Loucy (cell line): ENCODE measurements at regions not wholly inside any gene's neighbourhood (a gene's known extent, or its start where the extent isn't known, plus 50 kb on each side); places are given as distances from the start of the nearest gene placed in this dataset.

ENCODE experiments used
- H2AFZ ChIP-seq: fragments of 200-600 bp; sonication (generic); 2 replicates; pipeline ENCODE4 v1.6.0; 2016; ENCODE audit warnings: antibody characterized with exemption, mild to moderate bottlenecking, low read length, moderate library complexity
- H3F3A ChIP-seq: fragments of 200-600 bp; 2 replicates; pipeline ENCODE4 v1.6.0; 2016; ENCODE audit warnings: antibody characterized with exemption, low read depth, mild to moderate bottlenecking
- H3K27me3 ChIP-seq: fragments of 200-600 bp; sonication (generic); 2 replicates; pipeline ENCODE4 v1.6.1; 2014; ENCODE audit warnings: low read length, mild to moderate bottlenecking; ENCODE audit not compliant: insufficient read depth, poor library complexity, severe bottlenecking
- H3K36me3 ChIP-seq: fragments of 200-600 bp; sonication (generic); 2 replicates; pipeline ENCODE4 v1.6.1; 2016; ENCODE audit warnings: low read length; ENCODE audit not compliant: insufficient read depth
- H3K4me1 ChIP-seq: fragments of 200-600 bp; sonication (generic); 2 replicates; pipeline ENCODE4 v1.5.1; 2014; ENCODE audit warnings: low read length, mild to moderate bottlenecking; ENCODE audit not compliant: insufficient read depth, poor library complexity, severe bottlenecking
- H3K4me2 ChIP-seq: fragments of 200-600 bp; sonication (generic); 2 replicates; pipeline ENCODE4 v1.6.0; 2014; ENCODE audit warnings: antibody characterized with exemption, low read length, low read depth, mild to moderate bottlenecking; ENCODE audit not compliant: poor library complexity, severe bottlenecking
- H3K4me3 ChIP-seq: fragments of 200-600 bp; sonication (generic); 2 replicates; pipeline ENCODE4 v1.5.1; 2014; ENCODE audit warnings: low read length, mild to moderate bottlenecking, mixed read lengths; ENCODE audit not compliant: poor library complexity, severe bottlenecking
- H3K79me2 ChIP-seq: fragments of 200-600 bp; sonication (generic); 2 replicates; pipeline ENCODE4 v1.6.1; 2014; ENCODE audit warnings: low read length; ENCODE audit not compliant: insufficient read depth
- H3K9ac ChIP-seq: fragments of 200-600 bp; sonication (generic); 2 replicates; pipeline ENCODE4 v1.6.0; 2014; ENCODE audit warnings: mild to moderate bottlenecking, low read depth, low read length, moderate library complexity; ENCODE audit not compliant: poor library complexity, severe bottlenecking
- H3K9me2 ChIP-seq: fragments of 200-600 bp; sonication (generic); replicated peaks from 2 replicates; pipeline ENCODE4 v1.6.1; 2016; ENCODE audit warnings: low read depth, low read length, mixed read lengths
- H3K9me3 ChIP-seq: fragments of 200-600 bp; sonication (generic); 2 replicates; pipeline ENCODE4 v1.6.1; 2014; ENCODE audit warnings: mild to moderate bottlenecking, antibody characterized with exemption, low read length, low read depth; ENCODE audit not compliant: insufficient read depth
- H4K20me1 ChIP-seq: fragments of 200-600 bp; sonication (generic); 2 replicates; pipeline ENCODE4 v1.6.0; 2014; ENCODE audit warnings: antibody characterized with exemption, low read length, mild to moderate bottlenecking; ENCODE audit not compliant: insufficient read depth, poor library complexity, severe bottlenecking
- CTCF ChIP-seq: fragments of 200-600 bp; sonication (generic); conservative IDR thresholded peaks from 2 replicates; pipeline ENCODE4 v1.5.1; 2014; ENCODE audit warnings: mild to moderate bottlenecking, antibody characterized with exemption, low read length
- EZH2phosphoT487 ChIP-seq: fragments of 200-600 bp; IDR thresholded peaks from 2 replicates; pipeline ENCODE4 v1.6.1; 2018; ENCODE audit warnings: antibody characterized with exemption, mild to moderate bottlenecking, moderate library complexity, borderline replicate concordance

DNA sequence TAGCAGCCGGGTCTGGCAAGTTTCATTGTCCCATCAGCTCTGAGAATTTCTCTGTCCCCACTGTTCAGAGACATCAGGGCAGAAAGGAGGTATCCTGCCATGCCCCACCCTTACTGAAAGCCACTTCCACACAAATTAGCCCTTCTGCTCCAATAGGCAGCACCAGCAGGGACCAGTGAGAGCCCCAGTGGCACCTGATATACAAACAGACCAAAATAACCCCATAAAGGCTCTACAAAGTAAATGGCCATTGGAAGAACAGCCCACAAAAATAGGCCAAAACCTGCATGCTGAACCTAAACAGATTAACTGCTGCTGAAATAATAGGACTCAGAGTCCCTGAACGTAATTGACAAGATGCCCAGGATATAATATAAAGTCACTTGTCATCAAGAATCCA lies 199.9 kb downstream of the TMEM200A start:
- Histone ChIP-seq H3K27me3 (no peaks in the 10 kb centered on the region), H4K20me1 (no peaks in the 10 kb centered on the region), H3K9me3 (no peaks in the 10 kb centered on the region), H3F3A (no peaks in the 10 kb centered on the region), H3K4me3 (no peak overlapping the region), H3K79me2 (no peaks in the 10 kb centered on the region), H3K4me2 (no peak overlapping the region), H3K4me1 (peaks cover 4% of the 10 kb centered on the region), H3K9ac (no peak overlapping the region), H2AFZ (no peak overlapping the region), H3K9me2 (no peaks in the 10 kb centered on the region), H3K36me3 (no peaks in the 10 kb centered on the region)
- TF ChIP-seq EZH2phosphoT487 (no peak), CTCF (no peak)

GRCh38 chr6:130574146-130574545 lies 208.3 kb downstream of the TMEM200A start:
- Histone ChIP-seq H3K27me3 (peaks cover 44% of the 10 kb centered on the region), H3K4me1 (peaks cover 35% of the 10 kb centered on the region), H3K9ac (no peak overlapping the region), H3K4me2 (no peak overlapping the region), H4K20me1 (no peaks in the 10 kb centered on the region), H3K4me3 (no peak overlapping the region), H3K79me2 (no peaks in the 10 kb centered on the region), H3K36me3 (no peaks in the 10 kb centered on the region), H2AFZ (no peak overlapping the region), H3K9me2 (no peaks in the 10 kb centered on the region), H3F3A (no peaks in the 10 kb centered on the region), H3K9me3 (no peaks in the 10 kb centered on the region)
- TF ChIP-seq EZH2phosphoT487 (no peak), CTCF (no peak)

DNA sequence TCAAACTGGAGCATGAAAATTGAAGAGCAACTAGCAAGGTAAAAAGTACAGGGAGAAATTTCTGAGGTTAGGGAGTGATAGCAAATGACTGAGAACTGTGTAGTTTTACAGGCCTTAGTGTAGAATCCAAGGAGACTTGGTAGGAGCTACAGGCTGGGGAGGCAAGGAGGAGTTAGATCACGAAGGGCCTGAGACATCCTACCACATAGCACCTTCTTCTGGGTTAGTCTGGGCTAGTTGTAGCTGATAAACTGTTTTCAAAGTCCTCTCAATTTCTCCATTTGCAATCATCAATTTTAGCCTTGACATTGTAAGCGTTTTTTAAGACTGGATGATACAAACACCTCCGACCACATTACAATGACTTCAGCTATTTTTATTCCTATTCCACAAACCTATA lies 209.7 kb downstream of the TMEM200A start:
- Histone ChIP-seq H3K9ac (no peak overlapping the region), H3K79me2 (no peaks in the 10 kb centered on the region), H3K27me3 (peaks cover 58% of the 10 kb centered on the region), H3K9me3 (no peaks in the 10 kb centered on the region), H4K20me1 (no peaks in the 10 kb centered on the region), H3K4me2 (peak overlapping the region; percentile 64), H3K36me3 (no peaks in the 10 kb centered on the region), H3F3A (no peaks in the 10 kb centered on the region), H3K4me3 (peak overlapping the region; percentile 30), H3K4me1 (peaks cover 35% of the 10 kb centered on the region), H2AFZ (no peak overlapping the region), H3K9me2 (no peaks in the 10 kb centered on the region)
- TF ChIP-seq EZH2phosphoT487 (no peak), CTCF (no peak)
